Muscle layer of colon (tissue), 2 donors: ENCODE measurements at regions not wholly inside any gene's neighbourhood (a gene's known extent, or its start where the extent isn't known, plus 50 kb on each side); places are given as distances from the start of the nearest gene placed in this dataset.

Experiments used
- H3K27ac ChIP-seq: one replicate; pipeline ENCODE4 v1.7.0; 2013; ENCODE audit warnings: low read depth, mild to moderate bottlenecking, low read length, moderate library complexity
- H3K27me3 ChIP-seq, 2 donors: one replicate each; pipeline ENCODE4 v1.7.0; 2013; ENCODE audit warnings: low read length in 2 of 2, mild to moderate bottlenecking in 2 of 2; ENCODE audit not compliant: insufficient read depth in 2 of 2, control insufficient read depth in 1 of 2
- H3K36me3 ChIP-seq: one replicate; pipeline ENCODE4 v1.7.0; 2013; ENCODE audit warnings: mild to moderate bottlenecking, low read length; ENCODE audit not compliant: insufficient read depth
- H3K4me1 ChIP-seq: one replicate; pipeline ENCODE4 v1.7.0; 2013; ENCODE audit warnings: mild to moderate bottlenecking, low read length; ENCODE audit not compliant: insufficient read depth
- H3K4me3 ChIP-seq, 2 donors: one replicate each; pipeline ENCODE4 v1.7.0; 2013; ENCODE audit warnings: low read length in 2 of 2, low read depth in 1 of 2, mild to moderate bottlenecking in 1 of 2, moderate library complexity in 1 of 2
- H3K9ac ChIP-seq: one replicate; pipeline ENCODE4 v1.7.0; 2013; ENCODE audit warnings: low read length
- H3K9me3 ChIP-seq: one replicate; pipeline ENCODE4 v1.7.0; 2013; ENCODE audit warnings: mild to moderate bottlenecking, low read length
- donor health status: abdominal sarcoma.
- donor health status: Adenocarcinoma of cecum.

DNA sequence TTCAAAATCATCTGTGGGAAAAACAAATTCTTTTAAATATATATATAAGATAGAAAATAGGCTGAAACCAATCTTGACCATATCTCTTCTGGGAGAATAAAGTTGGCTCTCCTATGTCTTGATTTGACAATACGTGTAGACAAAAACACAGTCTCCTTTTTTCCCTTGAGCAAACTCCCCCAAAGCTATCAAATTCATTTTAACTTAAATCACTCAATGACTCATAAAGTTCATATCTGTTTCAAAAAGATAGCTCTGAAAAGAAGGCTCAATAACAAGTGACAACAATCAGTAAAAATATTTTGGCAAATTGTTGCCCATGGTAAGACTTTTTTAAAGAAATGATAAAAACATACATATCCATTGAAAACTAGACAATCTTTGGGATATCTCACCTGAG, 236.0 kb upstream of the TENT5A start:
- H3K9me3 ChIP-seq, result no peaks in the 10 kb centered on the region
- H3K27ac ChIP-seq, result no peak overlapping the region
- no peaks in the 10 kb centered on the region for H3K4me1 ChIP-seq
- H3K27me3 ChIP-seq, result no peaks in the 10 kb centered on the region
- H3K4me3 ChIP-seq, result no peak overlapping the region
- no peaks in the 10 kb centered on the region for H3K36me3 ChIP-seq
- H3K9ac ChIP-seq, result no peak overlapping the region

- Histone ChIP-seq H3K27ac (no peak overlapping the region), H3K27me3 (no peaks in the 10 kb centered on the region), H3K9ac (no peak overlapping the region)
Measured at GRCh38 chr6:81987293-81987692, 234.8 kb upstream of the TENT5A start.

DNA sequence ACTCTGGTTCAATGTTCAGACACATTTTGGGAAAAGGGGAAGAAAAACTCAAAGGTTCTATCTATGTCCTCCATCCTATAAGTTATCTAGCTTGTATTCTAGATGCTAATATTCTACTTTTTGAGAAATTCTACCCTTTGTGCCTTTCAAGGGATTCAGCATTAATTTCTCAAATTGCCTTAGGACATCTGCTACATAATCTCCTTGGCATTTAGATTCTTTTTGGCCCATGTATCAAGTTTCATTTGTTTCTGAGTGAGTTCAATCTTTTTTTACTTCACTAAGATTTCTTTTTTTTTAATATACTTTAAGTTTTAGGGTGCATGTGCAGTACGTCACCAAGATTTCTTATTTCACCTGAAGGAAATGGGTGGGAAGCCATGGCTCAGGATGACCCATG, 232.7 kb upstream of the TENT5A start:
- no peaks in the 10 kb centered on the region for H3K36me3 ChIP-seq
- no peaks in the 10 kb centered on the region for H3K4me1 ChIP-seq
- no peaks in the 10 kb centered on the region for H3K27me3 ChIP-seq
- no peaks in the 10 kb centered on the region for H3K9me3 ChIP-seq
- H3K9ac ChIP-seq, result no peak overlapping the region
- no peak overlapping the region for H3K27ac ChIP-seq
- no peak overlapping the region for H3K4me3 ChIP-seq

More at GRCh38 chr6:81987293-81987692, 234.8 kb upstream of the TENT5A start:
- H3K4me1 ChIP-seq, result no peaks in the 10 kb centered on the region
- no peaks in the 10 kb centered on the region for H3K9me3 ChIP-seq
- no peak overlapping the region for H3K4me3 ChIP-seq
- no peaks in the 10 kb centered on the region for H3K36me3 ChIP-seq

GRCh38 chr6:81984599-81984998, 232.1 kb upstream of the TENT5A start:
- Histone ChIP-seq H3K27me3 (no peaks in the 10 kb centered on the region), H3K9ac (no peak overlapping the region), H3K36me3 (no peaks in the 10 kb centered on the region), H3K4me1 (no peaks in the 10 kb centered on the region), H3K9me3 (no peaks in the 10 kb centered on the region), H3K4me3 (no peak overlapping the region), H3K27ac (no peak overlapping the region)

- Histone ChIP-seq H3K4me1 (no peaks in the 10 kb centered on the region), H3K9ac (no peak overlapping the region), H3K27me3 (no peaks in the 10 kb centered on the region), H3K4me3 (no peak overlapping the region), H3K27ac (no peak overlapping the region), H3K9me3 (no peaks in the 10 kb centered on the region), H3K36me3 (no peaks in the 10 kb centered on the region)
Measured at GRCh38 chr6:81981812-81982211, 229.3 kb upstream of the TENT5A start.

GRCh38 chr6:81979767-81980166, 227.3 kb upstream of the TENT5A start:
- H3K36me3 ChIP-seq, result no peaks in the 10 kb centered on the region
- no peak overlapping the region for H3K27ac ChIP-seq
- H3K27me3 ChIP-seq, result no peaks in the 10 kb centered on the region
- no peaks in the 10 kb centered on the region for H3K4me1 ChIP-seq
- no peak overlapping the region for H3K4me3 ChIP-seq
- H3K9me3 ChIP-seq, result no peaks in the 10 kb centered on the region
- no peak overlapping the region for H3K9ac ChIP-seq

GRCh38 chr6:81979329-81979728, 226.8 kb upstream of the TENT5A start:
- Histone ChIP-seq H3K4me3 (no peak overlapping the region), H3K9ac (no peak overlapping the region), H3K9me3 (no peaks in the 10 kb centered on the region), H3K27ac (no peak overlapping the region), H3K4me1 (no peaks in the 10 kb centered on the region), H3K27me3 (no peaks in the 10 kb centered on the region), H3K36me3 (no peaks in the 10 kb centered on the region)

DNA sequence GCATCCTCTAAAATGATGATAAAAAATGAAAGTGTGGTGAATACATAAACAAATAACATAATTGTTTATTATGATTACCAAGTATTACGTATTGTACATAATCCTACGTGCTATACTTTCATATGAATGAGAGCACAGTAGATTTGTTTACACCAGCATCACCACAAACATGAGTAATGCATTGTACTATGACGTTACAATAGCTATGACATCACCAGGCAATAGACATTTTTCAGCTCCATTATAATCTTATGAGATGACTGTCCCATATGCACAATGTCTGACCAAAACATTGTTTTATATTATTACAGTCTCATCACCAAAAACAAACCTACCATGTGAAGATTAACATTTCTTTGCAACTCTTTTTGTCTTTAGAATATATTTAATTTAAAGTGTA, 225.7 kb upstream of the TENT5A start:
- no peaks in the 10 kb centered on the region for H3K27me3 ChIP-seq
- no peaks in the 10 kb centered on the region for H3K36me3 ChIP-seq

DNA sequence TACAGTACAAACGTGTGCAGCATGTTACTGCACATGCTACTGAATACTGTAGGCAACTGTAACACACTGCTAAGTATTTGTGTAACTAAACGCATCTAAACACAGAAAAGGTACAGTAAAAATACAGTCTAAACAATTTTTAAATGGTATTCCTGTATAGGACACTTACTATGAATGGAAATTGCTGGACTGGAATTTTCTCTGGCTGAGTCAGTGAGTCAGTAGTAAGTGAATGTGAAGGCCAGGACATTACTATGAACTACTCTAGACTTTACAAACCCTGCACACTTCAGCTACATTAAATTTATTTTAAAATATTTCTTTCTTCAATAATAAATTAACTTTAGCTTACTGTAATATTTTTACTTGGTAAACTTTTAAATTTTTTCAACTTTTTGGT, 225.0 kb upstream of the TENT5A start:
- Histone ChIP-seq H3K27ac (no peak overlapping the region), H3K36me3 (no peaks in the 10 kb centered on the region), H3K4me3 (no peak overlapping the region), H3K27me3 (no peaks in the 10 kb centered on the region), H3K9me3 (no peaks in the 10 kb centered on the region), H3K9ac (no peak overlapping the region), H3K4me1 (no peaks in the 10 kb centered on the region)

More for the DNA sequence above, 225.7 kb upstream of the TENT5A start:
- Histone ChIP-seq H3K27ac (no peak overlapping the region), H3K9me3 (no peaks in the 10 kb centered on the region), H3K4me1 (no peaks in the 10 kb centered on the region), H3K9ac (no peak overlapping the region), H3K4me3 (no peak overlapping the region)

GRCh38 chr6:81969814-81970213, 217.3 kb upstream of the TENT5A start:
- no peaks in the 10 kb centered on the region for H3K9me3 ChIP-seq
- H3K4me3 ChIP-seq, result no peak overlapping the region
- no peak overlapping the region for H3K9ac ChIP-seq
- no peaks in the 10 kb centered on the region for H3K27me3 ChIP-seq
- no peak overlapping the region for H3K27ac ChIP-seq
- no peaks in the 10 kb centered on the region for H3K4me1 ChIP-seq
- H3K36me3 ChIP-seq, result no peaks in the 10 kb centered on the region

GRCh38 chr6:81969011-81969410, 216.5 kb upstream of the TENT5A start:
- Histone ChIP-seq H3K9me3 (no peaks in the 10 kb centered on the region), H3K27me3 (no peaks in the 10 kb centered on the region), H3K4me1 (no peaks in the 10 kb centered on the region), H3K36me3 (no peaks in the 10 kb centered on the region), H3K9ac (no peak overlapping the region), H3K27ac (no peak overlapping the region), H3K4me3 (no peak overlapping the region)

- Histone ChIP-seq H3K4me3 (no peak overlapping the region), H3K9ac (no peak overlapping the region), H3K36me3 (no peaks in the 10 kb centered on the region), H3K9me3 (no peaks in the 10 kb centered on the region), H3K4me1 (no peaks in the 10 kb centered on the region), H3K27ac (no peak overlapping the region), H3K27me3 (no peaks in the 10 kb centered on the region)
Measured at GRCh38 chr6:81966968-81967367, 214.5 kb upstream of the TENT5A start.
